NK-92 (cell line): ENCODE measurements at regions not wholly inside any gene's neighbourhood (a gene's known extent, or its start where the extent isn't known, plus 50 kb on each side); places are given as distances from the start of the nearest gene placed in this dataset.

Experiments used
- DNase-seq: peaks from one replicate; lab custom pipeline; 2025; ENCODE audit not compliant: unreplicated experiment; lab: John Stamatoyannopoulos, UW

DNA sequence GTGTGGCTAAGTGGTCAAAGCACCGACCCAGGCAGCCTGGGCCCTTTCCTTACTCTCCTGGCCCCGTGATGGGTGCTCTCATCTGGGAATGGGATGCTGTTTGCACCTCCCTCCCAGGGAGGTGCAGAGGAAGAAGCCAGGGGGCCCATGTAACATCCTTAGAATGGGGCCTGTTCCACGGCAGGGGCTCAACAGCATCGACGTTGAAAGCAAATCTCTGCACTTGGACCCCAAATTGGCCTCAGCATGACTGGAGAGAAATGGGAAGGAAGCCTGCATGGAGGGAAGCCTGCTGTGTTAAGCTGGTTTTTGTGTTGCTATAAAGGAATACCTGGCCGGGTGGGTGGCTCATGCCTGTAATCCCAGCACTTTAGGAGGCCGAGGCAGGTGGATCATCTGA lies 1288.4 kb downstream of the TBC1D22A start:
- no peak for DNase-seq

DNA sequence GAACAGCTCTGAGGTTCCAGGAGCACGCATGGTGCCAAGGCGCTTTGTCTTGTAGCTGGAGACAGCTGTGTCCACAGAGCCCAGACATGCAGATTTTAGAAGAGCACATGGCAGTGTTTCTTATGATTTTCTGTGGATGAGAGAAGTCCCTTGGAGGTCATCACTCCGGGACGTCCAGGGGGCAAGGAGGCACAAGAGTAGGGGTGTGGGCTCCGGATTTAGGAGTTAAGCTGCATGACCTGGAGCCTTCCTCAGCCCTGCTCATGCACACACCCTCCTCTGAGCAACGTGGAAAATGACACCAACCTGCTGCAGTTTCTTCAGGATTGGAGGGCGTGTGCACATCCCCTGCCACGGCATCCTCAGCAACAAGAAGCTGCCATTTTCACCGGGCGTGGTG lies 1286.7 kb downstream of the TBC1D22A start:
- no peak for DNase-seq

DNA sequence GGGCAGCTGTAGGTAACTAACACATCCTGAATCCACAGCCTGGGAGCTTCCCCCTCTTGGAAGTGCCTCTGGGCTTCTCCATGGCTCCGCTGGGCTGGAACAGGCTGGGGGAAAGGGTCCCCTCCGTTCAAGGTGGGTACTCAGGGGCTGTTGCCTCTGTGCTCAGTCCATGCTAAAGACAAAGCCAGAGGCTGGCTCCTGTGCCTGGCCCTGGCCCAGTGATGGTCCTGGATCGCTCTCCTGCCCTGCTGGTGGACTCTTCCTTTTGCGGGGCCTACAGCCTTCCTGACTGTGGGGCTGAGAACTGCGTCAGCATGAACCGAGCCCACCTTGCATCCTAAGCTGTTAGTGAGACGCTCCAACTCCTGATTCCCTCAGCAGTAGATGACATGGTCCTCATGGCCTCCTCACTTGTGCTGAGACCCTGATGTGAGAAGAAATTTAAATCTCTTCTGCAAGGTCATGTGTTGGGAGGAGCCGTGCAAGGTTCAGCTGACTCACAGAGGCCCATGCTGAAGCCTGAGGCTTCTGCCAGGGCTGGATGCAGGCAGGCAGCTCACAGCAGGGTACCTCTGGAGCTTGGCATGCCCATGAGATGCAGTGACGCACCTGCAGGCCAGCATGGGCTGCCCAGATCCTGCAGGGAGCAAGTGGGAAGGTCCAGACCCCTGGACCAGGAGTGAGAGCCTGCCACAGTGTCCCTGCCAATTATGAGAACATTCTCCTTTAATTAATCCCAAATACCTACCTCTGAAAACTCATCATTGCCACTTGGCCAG lies 1285.5 kb downstream of the TBC1D22A start:
- no peak for DNase-seq

GRCh38 chr22:48045369-48045768 lies 1282.9 kb downstream of the TBC1D22A start:
- no peak for DNase-seq

- DNase-seq = no peak
These were observed 1282.1 kb downstream of the TBC1D22A start for GRCh38 chr22:48044487-48045060.

GRCh38 chr22:48043581-48043980 lies 1281.1 kb downstream of the TBC1D22A start:
- DNase-seq = no peak

DNA sequence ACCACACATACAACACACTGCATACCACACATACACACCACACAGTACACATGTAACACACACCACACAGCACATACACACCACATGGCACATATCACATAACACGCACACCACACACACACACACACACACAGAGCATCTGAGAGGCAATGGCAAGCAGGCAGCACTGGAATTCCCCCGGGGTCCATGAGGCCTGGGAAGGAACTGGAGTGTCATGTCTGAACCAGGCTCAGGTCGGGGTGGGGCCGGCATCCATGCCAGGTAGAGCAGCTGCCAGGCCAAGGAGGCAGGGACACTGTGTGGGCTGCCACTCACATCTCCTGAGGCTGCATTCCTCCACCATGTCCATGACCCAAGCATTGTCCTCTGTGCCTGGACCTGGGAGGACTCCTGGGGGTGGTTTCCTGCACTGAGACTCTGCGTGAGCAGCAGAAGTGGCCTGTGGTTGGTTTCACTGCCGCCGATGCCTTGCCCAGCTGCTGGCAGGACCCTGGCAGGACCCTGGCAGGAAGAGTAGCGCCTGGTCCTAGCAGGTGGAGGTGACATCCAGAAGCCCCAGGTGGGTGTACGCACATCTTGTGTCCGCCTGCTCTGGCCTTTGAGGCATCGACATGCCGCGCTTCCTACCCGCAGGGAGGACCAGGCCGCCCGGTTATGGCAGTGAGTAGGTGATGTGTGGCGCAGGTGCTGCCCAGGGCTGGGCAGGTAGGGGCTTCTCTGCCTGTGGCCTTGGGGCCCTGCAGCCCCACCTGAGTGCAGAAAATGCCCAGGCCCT lies 1280.4 kb downstream of the TBC1D22A start:
- no peak for DNase-seq

DNA sequence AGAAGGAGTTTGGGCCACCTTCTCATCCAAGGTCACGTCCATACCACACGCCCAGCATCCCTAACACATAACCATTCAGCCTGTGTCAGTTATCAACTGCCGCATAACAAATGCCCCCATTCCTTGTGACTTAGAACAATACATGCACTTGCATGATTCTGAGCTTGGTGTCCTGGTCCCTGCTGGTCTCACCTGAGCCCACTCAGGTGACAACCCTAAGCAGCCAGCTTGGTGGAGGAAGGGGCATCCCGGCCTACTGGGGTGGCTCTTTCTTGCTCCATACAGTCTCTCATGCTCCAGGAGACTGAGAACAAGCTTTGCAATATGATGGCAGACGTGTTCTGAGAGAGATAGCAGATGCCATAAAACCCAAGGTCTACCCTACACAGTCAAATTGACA lies 1276.9 kb downstream of the TBC1D22A start:
- no peak for DNase-seq

DNA sequence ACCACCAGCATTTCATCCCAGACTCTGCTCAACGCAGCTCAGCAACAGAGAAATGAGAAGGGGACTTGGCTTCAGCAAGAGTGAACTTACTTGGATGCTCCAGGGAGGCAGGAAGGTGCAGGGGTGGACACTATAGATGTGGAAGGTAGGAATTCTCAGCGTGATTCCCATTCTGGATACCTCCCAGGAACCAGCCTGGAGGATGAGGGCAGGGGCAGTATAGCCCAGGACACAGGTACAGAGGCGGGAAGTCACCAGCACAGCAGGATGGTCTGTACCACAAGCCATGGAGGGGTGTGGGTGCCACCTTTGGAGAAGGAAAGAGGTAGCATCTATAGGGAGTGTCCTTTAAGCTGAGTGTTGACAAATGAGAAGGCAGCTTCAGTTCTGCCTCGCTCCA lies 1275.2 kb downstream of the TBC1D22A start:
- DNase-seq = no peak

GRCh38 chr22:48035897-48036296 lies 1273.4 kb downstream of the TBC1D22A start:
- no peak for DNase-seq

GRCh38 chr22:48031589-48031988 lies 1269.1 kb downstream of the TBC1D22A start:
- DNase-seq = no peak

GRCh38 chr22:48025096-48025495 lies 1262.6 kb downstream of the TBC1D22A start:
- DNase-seq = no peak

DNA sequence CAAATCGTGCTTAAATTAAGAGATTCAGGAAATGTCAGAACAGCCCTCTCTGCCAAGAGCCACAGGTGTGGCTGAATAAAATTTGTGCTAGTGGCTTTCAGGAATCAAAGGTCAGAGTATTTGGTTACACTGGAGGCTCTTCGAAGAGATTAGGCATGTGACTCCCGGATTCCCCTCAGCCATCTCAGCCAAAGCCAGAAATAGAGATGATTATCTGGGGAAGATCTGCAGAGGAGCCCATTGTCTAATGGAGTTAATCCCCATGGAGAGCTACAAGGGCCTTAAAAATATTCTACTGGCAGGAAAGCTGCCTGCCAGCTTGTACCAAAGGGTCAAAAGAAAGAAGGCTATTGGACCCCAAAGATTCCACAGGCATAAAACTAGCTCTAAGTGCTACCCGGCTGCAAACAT lies 1259.5 kb downstream of the TBC1D22A start:
- no peak for DNase-seq

GRCh38 chr22:48018346-48018745 lies 1255.9 kb downstream of the TBC1D22A start:
- no peak for DNase-seq

GRCh38 chr22:48015701-48016100 lies 1253.3 kb downstream of the TBC1D22A start:
- no peak for DNase-seq

GRCh38 chr22:48004936-48005335 lies 1242.5 kb downstream of the TBC1D22A start:
- DNase-seq = no peak

- DNase-seq = no peak
These were observed 1241.6 kb downstream of the TBC1D22A start for GRCh38 chr22:48004038-48004437.

DNA sequence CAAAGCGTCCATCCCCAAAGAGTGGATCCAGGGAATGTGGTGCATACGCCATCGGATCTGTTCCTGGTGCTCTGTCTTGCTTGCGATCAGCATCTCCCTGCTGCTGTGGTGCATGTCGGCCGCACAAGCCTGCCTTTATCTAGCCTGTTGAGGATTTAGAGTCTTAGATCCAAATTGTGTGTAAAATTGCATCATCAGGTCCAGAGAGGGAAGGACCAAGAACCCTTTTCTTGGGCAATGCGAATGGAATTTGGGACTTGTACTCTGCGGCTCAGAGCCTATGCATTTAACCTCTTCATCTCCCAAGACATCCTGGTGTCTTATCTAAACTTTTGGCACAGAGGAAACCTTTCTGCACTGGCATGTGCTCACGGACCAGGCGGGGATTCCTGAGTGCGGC lies 1238.7 kb downstream of the TBC1D22A start:
- no peak for DNase-seq

DNA sequence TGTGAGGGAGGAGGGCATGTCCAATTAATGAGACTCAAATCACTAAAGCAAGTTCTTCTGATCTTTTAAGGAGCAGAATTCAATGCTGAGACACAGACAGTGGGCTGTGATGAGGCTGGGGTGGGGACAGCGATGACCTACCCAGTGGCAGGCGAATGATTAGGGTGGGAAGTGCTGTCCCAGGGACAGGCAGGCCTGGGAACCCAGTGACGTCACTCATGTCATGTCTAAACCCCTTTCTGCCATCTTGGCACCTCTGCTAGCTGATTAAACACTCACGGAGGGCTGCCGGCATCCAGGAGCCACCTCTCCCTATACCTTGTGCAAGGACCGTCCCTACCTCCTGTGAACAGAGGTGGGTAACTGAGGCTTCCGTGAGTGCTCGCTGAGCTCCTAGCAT lies 1235.2 kb downstream of the TBC1D22A start:
- DNase-seq = no peak

GRCh38 chr22:47997052-47997590 lies 1234.7 kb downstream of the TBC1D22A start:
- no peak for DNase-seq

DNA sequence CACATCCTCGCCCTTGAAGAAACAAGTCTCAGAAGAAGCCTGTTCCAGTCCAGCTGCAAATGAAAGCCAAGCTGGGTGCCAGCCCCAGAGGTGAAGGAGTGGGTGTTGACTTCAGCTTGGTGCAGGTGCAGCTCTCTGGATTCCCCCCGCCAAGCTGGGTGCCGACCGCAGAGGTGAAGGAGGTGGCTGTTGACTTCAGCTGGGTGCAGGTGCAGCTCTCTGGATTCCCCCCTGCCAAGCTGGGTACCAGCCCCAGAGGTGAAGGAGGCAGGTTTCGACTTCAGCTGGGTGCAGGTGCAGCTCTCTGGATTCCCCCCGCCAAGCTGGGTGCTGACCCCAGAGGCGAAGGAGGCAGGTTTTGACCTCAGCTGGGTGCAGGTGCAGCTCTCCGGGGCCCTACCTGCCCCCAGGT lies 1234.0 kb downstream of the TBC1D22A start:
- no peak for DNase-seq

DNA sequence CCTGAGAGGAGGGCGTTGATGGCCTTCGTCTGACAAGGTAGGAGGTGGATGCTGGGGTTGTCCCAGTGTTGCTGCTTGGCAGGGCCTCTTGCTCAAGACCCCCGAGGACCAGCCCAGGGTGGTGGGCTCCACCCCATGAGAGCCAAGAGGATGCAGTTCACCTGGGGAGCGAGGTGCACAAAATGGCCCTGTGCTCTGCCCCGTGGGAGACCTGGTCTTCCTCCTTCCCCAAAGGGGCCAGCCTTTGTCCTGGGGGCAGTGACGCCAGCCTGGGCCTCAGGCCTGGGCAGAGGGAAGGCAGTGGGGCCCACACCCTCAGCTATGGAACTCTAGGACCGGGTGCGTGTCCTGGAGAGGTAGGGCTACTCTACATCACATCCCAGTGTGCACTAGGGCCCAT lies 1233.3 kb downstream of the TBC1D22A start:
- DNase-seq = no peak
